ENCODE measurements at regions not wholly inside any gene's neighbourhood (a gene's known extent, or its start where the extent isn't known, plus 50 kb on each side); places are given as distances from the start of the nearest gene placed in this dataset.

- ChIA-PET RAD21 (ENCODE audit: unreplicated experiment) (no interaction called here), CTCF (no interaction called here), POLR2A (interaction anchor here (0.7 kb wide), 1 partner anchor 401 kb away, joined by 5 read pairs; no protein-coding TSS in a partner anchor), SMC1A (ENCODE audit: uncharacterized antibody, unreplicated experiment) (interaction anchor here (1.5 kb wide), 1 partner anchor 112 kb away, joined by 4 read pairs; no protein-coding TSS in a partner anchor)
- FAIRE-seq: no peak
- 15% methylated on average over 3 of the region's 3 CpGs for WGBS (ENCODE audit: insufficient coverage, insufficient replicate concordance, low lambda C conversion rate, missing lambda C conversion rate)
- intact Hi-C loops (cut with micrococcal nuclease; ENCODE audit: unreplicated experiment) (loop anchor here (1.0 to 5.0 kb wide), 3 partner anchors 33 to 356 kb away; no protein-coding TSS in a partner anchor), in situ Hi-C loops (cut with MboI) (loop anchor here (10.0 kb wide), 1 partner anchor 354 kb away; no protein-coding TSS in a partner anchor)
- no peaks in the 10 kb centered on the region for H4K20me1 ChIP-seq (ENCODE audit: control insufficient read depth, insufficient read depth)
- H3K4me1 ChIP-seq (ENCODE audit: control insufficient read depth, insufficient read depth, low read length): peaks cover 5% of the 10 kb centered on the region; the same call in 1 of the 2 replicates
- H2AFZ ChIP-seq (ENCODE audit: control insufficient read depth, low read depth, low read length): no peak overlapping the region
- H3K36me3 ChIP-seq (ENCODE audit: control insufficient read depth in 2 of 2, insufficient read depth in 2 of 2, low read length in 1 of 2): no peaks in the 10 kb centered on the region
- no peak for DNase-seq (ENCODE audit: low read depth, low spot score)
- no TSS peak for BruUV-seq (replicated peaks)
- no peak for TF ChIP-seq ZNF24 (IDR thresholded peaks at IDR 0.05)
- TF ChIP-seq ZBTB11 (CRISPR knock-in tag; IDR thresholded peaks at IDR 0.05): no peak
- TF ChIP-seq, protein P1, sequence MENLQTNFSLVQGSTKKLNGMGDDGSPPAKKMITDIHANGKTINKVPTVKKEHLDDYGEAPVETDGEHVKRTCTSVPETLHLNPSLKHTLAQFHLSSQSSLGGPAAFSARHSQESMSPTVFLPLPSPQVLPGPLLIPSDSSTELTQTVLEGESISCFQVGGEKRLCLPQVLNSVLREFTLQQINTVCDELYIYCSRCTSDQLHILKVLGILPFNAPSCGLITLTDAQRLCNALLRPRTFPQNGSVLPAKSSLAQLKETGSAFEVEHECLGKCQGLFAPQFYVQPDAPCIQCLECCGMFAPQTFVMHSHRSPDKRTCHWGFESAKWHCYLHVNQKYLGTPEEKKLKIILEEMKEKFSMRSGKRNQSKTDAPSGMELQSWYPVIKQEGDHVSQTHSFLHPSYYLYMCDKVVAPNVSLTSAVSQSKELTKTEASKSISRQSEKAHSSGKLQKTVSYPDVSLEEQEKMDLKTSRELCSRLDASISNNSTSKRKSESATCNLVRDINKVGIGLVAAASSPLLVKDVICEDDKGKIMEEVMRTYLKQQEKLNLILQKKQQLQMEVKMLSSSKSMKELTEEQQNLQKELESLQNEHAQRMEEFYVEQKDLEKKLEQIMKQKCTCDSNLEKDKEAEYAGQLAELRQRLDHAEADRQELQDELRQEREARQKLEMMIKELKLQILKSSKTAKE (IDR thresholded peaks at IDR 0.05; ENCODE audit: low read depth, poor library complexity, severe bottlenecking): no peak
- no peak for TF ChIP-seq KLF5 (IDR thresholded peaks at IDR 0.05; ENCODE audit: partially characterized antibody)
- no peak for TF ChIP-seq BHLHE40 (IDR thresholded peaks at IDR 0.05; ENCODE audit: borderline replicate concordance in 1 of 2, low read depth in 2 of 2, low read length in 1 of 2)
- TF ChIP-seq NRF1 (conservative IDR thresholded peaks at IDR 0.05; ENCODE audit: low read depth, low read length): no peak
- no peak overlapping the region for H3K9ac ChIP-seq (ENCODE audit: control insufficient read depth, insufficient read depth, low read length)
- ATAC-seq: no peak
- H3K27me3 ChIP-seq (replicated peaks in 1 of 2; ENCODE audit: control insufficient read depth in 2 of 2, insufficient read depth in 2 of 2, low read length in 1 of 2): no peaks in the 10 kb centered on the region
- H3K27ac ChIP-seq (ENCODE audit: control insufficient read depth, insufficient read depth): peak overlapping the region; percentile 79
- 0 out of 2 replicates have a peak overlapping the region, but pooled peaks have one; percentile 17 for H3K4me2 ChIP-seq (ENCODE audit: control insufficient read depth, insufficient read depth)
- no peak overlapping the region for H3K4me3 ChIP-seq
- peaks cover 2% of the 10 kb centered on the region; the same call in 1 of the 3 replicates for H3K9me3 ChIP-seq (replicated peaks; ENCODE audit: control insufficient read depth, insufficient read depth, low read length)
- no peaks in the 10 kb centered on the region for H3K79me2 ChIP-seq (ENCODE audit: control insufficient read depth, insufficient read depth, low read length)
Measured at GRCh38 chrX:9351126-9351525, 113.7 kb upstream of the TBL1X start.

All from GM12878 (cell line).